ENCODE measurements at regions not wholly inside any gene's neighbourhood (a gene's known extent, or its start where the extent isn't known, plus 50 kb on each side); places are given as distances from the start of the nearest gene placed in this dataset.

DNA sequence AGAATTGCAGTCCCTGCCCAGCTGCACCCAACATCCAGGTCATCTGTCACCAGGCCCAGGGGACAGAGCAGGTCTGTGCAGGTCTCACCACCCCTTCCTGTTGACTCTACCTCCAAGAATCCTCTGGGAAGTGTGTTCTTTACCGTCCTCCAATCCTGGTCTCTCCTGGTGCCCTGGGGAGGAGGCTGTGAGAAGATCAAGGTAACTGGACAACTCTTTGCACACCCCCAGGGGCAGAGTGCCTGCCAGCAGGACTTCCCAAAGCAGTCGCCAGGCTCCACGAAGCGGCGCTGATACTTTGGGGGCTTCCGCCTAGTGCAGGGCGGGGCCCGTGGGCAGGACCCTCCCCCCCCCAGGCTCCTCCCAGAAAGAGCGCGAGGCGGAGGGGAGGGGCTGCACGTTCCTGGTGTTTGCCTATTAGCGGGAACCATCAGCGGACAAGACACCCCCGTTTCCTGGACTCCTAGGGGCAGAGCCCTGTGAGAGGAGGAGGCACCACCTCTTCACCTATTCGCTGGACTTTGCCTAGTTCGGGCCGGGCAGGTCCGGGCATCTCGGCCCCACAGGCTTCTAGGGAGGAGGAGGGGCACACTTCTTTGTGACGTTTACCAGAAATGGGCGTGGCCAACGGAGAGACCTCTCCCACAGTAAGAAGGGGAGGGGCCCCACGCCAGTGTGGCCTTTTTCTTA lies 918.0 kb downstream of the AACS start:
- H3K27ac ChIP-seq: no peak overlapping the region

DNA sequence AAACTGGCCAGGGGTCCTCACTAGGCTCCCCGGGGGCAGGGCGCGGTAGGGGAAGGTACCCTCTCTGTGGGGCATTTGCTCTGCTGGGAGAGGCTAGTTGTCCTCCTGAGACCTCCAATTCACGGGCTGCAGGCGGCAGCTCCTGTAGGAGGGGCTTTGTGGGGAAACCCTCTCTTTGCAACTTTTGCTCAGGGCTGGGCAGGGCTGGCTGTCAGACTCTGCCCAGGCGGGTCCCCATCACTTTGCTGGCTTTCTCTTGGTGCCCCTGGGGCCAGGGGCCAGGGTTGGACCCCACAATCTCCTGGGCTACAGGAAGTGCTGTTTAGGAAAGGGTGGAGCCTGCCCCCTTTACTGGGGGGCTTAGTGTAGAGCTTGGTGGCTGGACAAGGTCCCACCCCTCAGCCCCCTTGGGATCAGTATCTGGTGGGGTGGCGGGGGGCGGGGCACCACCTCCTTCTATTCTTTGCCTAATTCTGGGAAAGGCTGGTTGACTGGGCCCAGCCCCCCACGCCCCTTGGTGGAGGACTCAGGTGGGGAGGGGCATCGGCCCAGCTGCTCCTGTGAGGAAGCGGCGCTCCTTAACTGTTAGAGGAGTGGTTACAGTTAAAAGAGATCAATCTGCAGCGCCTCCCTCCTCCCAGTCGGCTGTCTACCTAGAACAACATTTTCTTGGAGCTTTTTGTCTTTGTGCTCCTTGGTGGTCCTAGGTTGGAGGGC lies 918.7 kb downstream of the AACS start:
- TF ChIP-seq, protein P1, sequence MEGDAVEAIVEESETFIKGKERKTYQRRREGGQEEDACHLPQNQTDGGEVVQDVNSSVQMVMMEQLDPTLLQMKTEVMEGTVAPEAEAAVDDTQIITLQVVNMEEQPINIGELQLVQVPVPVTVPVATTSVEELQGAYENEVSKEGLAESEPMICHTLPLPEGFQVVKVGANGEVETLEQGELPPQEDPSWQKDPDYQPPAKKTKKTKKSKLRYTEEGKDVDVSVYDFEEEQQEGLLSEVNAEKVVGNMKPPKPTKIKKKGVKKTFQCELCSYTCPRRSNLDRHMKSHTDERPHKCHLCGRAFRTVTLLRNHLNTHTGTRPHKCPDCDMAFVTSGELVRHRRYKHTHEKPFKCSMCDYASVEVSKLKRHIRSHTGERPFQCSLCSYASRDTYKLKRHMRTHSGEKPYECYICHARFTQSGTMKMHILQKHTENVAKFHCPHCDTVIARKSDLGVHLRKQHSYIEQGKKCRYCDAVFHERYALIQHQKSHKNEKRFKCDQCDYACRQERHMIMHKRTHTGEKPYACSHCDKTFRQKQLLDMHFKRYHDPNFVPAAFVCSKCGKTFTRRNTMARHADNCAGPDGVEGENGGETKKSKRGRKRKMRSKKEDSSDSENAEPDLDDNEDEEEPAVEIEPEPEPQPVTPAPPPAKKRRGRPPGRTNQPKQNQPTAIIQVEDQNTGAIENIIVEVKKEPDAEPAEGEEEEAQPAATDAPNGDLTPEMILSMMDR (IDR thresholded peaks at IDR 0.05): no peak
- TF ChIP-seq ZFX (IDR thresholded peaks at IDR 0.05; ENCODE audit: borderline replicate concordance): no peak
- H3K27ac ChIP-seq: no peak overlapping the region

More for the DNA sequence above, 918.0 kb downstream of the AACS start:
- no peak for TF ChIP-seq ZFX (IDR thresholded peaks at IDR 0.05; ENCODE audit: borderline replicate concordance)
- TF ChIP-seq, protein P1 (IDR thresholded peaks at IDR 0.05): no peak

GRCh38 chr12:125988545-125988944 lies 923.3 kb downstream of the AACS start:
- no peak overlapping the region for H3K27ac ChIP-seq
- TF ChIP-seq ZFX (IDR thresholded peaks at IDR 0.05; ENCODE audit: borderline replicate concordance): no peak
- TF ChIP-seq, protein P1 (IDR thresholded peaks at IDR 0.05): no peak

DNA sequence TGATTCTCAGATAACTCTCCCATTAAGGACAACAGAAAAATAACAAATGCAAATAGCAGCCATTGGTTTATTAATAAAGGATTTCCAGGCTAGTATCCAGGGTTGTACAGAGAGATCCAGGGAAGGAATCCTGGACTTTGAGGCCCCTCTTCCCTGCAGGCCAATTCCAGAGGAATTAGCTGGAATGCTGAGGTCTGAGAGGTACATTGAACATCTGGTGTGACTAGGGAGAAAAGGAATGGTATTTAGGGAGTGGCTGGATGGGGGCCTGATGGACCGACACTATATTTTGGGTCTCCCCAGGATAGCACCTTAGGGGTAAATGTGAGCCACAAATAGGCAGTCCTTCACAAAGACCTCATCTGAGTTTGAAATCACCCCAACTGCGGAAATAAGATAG lies 924.5 kb downstream of the AACS start:
- H3K27ac ChIP-seq: no peak overlapping the region

GRCh38 chr12:125996443-125996842 lies 931.2 kb downstream of the AACS start:
- TF ChIP-seq ZFX (IDR thresholded peaks at IDR 0.05; ENCODE audit: borderline replicate concordance): no peak
- H3K27ac ChIP-seq: no peak overlapping the region

More for the DNA sequence above, 924.5 kb downstream of the AACS start:
- TF ChIP-seq ZFX (IDR thresholded peaks at IDR 0.05; ENCODE audit: borderline replicate concordance): no peak
- TF ChIP-seq, protein P1 (IDR thresholded peaks at IDR 0.05): no peak

DNA sequence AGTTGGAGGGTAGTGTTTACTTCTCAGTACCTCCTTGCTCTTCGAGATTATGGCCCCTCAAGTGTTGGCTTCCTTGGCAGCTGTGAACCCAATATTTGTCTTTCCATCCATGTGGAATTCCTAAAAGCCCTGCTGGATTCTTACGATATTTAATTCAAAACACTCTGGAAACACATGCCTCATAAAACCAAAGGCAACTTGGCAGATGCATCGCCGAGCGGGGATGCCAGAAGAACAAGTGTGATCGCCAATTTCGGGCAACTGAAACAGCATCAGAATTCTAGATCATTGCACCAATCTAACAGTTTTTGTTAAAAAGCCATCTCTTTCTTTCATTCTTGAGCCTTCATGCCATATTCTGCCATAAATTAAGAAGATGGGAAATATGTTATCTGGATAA lies 934.4 kb downstream of the AACS start:
- no peak overlapping the region for H3K27ac ChIP-seq
- TF ChIP-seq ZFX (IDR thresholded peaks at IDR 0.05; ENCODE audit: borderline replicate concordance): no peak
- TF ChIP-seq, protein P1 (IDR thresholded peaks at IDR 0.05): no peak

DNA sequence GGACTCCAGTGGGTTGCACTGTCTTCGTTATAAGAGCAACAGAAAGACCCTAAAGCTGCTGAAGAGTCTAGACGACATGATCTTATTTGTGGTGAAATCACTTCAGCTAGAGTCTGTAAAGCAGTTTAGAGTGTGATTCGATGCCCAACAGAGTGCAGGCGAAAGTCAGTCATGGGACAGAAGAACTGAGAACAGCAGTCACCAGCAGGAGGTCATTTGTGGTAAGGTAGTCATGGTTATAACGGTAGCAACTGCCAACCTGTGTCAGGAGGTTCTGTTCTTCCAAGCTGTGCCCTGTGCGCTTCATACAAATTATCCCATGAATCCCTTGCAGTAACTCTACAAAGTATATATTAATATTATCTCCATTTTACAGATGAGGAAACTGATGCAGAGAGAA lies 954.1 kb downstream of the AACS start:
- no peak for TF ChIP-seq ZFX (IDR thresholded peaks at IDR 0.05; ENCODE audit: borderline replicate concordance)
- TF ChIP-seq, protein P1 (IDR thresholded peaks at IDR 0.05): no peak
- no peak overlapping the region for H3K27ac ChIP-seq
